K562 (cell line): ENCODE measurements at regions not wholly inside any gene's neighbourhood (a gene's known extent, or its start where the extent isn't known, plus 50 kb on each side); places are given as distances from the start of the nearest gene placed in this dataset.

Experiments
- ATAC-seq: fragments of 200-7000 bp; cut with Tn5 transposase; 3 replicates; pipeline ENCODE4 v1.9.1; 2020; ENCODE audit warnings: moderate library complexity
- BruUV-seq: library from RNA; stranded (reverse); fragments of 400-500 nt; replicated peaks from 2 replicates; lab custom pipeline; 2021; lab: Mats Ljungman, UMichigan
- CTCF ChIA-PET: fragments of 300-600 bp; formaldehyde crosslinking; extraction: SDS; loops from one replicate; lab custom pipeline; 2021; ENCODE audit warnings: low intra/inter-chr PET ratio; lab: Yijun Ruan, JAX
- POLR2A ChIA-PET: fragments of 300-600, 350-650 bp; sonication (Branson Sonifier 250); formaldehyde crosslinking; extraction: SDS; loops from one replicate; lab custom pipeline; 2021; ENCODE audit warnings: antibody characterized with exemption, inconsistent platforms; lab: Yijun Ruan, JAX
- DNase-seq, 4 experiments: peaks; one replicate each; pipeline versions ENCODE4 v3.0.0 to v3.0.0-alpha.2; 2011 to 2018; ENCODE audit warnings: low spot score in 3 of 4, mixed read lengths in 3 of 4; ENCODE audit errors: extremely low read depth in 1 of 4
- FAIRE-seq: peaks from 2 replicates; lab custom pipeline; 2011; peaks lifted over from hg19 to GRCh38; lab: Jason Lieb, UNC
- H2AFZ ChIP-seq: 2 replicates; pipeline ENCODE4 v1.6.0; 2011; ENCODE audit warnings: low read depth, low read length, control low read depth, inconsistent platforms
- H3K27ac ChIP-seq: fragments of 200-600 bp; 3 replicates; pipeline ENCODE4 v1.8.0; 2011; ENCODE audit warnings: low read depth, mild to moderate bottlenecking, control low read depth, inconsistent platforms, low read length, moderate library complexity, mixed read lengths; ENCODE audit errors: extremely low read depth
- H3K27me3 ChIP-seq, 2 experiments: fragments of 300-600 bp in 1 of 2; 2 replicates in 1 of 2; 3 replicates in 1 of 2; pipeline versions ENCODE4 v1.6.0 to v1.8.0; 2011; ENCODE audit warnings: inconsistent platforms in 2 of 2, low read length in 2 of 2, mild to moderate bottlenecking in 1 of 2, mixed read lengths in 1 of 2, moderate library complexity in 1 of 2; ENCODE audit not compliant: control insufficient read depth in 2 of 2, insufficient read depth in 2 of 2
- H3K36me3 ChIP-seq: fragments of 300-600 bp; 3 replicates; pipeline ENCODE4 v1.8.0; 2011; ENCODE audit warnings: mild to moderate bottlenecking, low read length, inconsistent platforms; ENCODE audit not compliant: control insufficient read depth, insufficient read depth
- H3K4me1 ChIP-seq, 2 experiments: fragments of 200-600 bp in 1 of 2; replicated peaks in 1 of 2; 2 replicates in 1 of 2; 3 replicates in 1 of 2; pipeline versions ENCODE4 v1.5.1 to v1.8.0; 2011; ENCODE audit warnings: inconsistent platforms in 2 of 2, low read length in 2 of 2, mild to moderate bottlenecking in 1 of 2, mixed read lengths in 1 of 2, moderate library complexity in 1 of 2; ENCODE audit not compliant: control insufficient read depth in 2 of 2, insufficient read depth in 2 of 2
- H3K4me2 ChIP-seq: 2 replicates; pipeline ENCODE4 v1.6.1; 2011; ENCODE audit warnings: low read length, control low read depth, inconsistent platforms, mixed read lengths; ENCODE audit not compliant: insufficient read depth
- H3K4me3 ChIP-seq: fragments of 200-600 bp; sonication (generic), shearing (Covaris generic); 2 replicates; pipeline ENCODE4 v1.5.1; 2016; ENCODE audit warnings: control low read depth, inconsistent platforms
- H3K79me2 ChIP-seq: fragments of 200-600 bp; 3 replicates; pipeline ENCODE4 v1.8.0; 2011; ENCODE audit warnings: low read length, inconsistent platforms; ENCODE audit not compliant: control insufficient read depth, insufficient read depth
- H3K9ac ChIP-seq, 2 experiments: 2 replicates each; pipeline versions ENCODE4 v1.6.0 to v1.6.1; 2011; ENCODE audit warnings: low read depth in 2 of 2, low read length in 2 of 2, control low read depth in 1 of 2, inconsistent platforms in 1 of 2, mild to moderate bottlenecking in 1 of 2, mixed read lengths in 1 of 2; ENCODE audit not compliant: insufficient read depth in 1 of 2
- H3K9me1 ChIP-seq: one replicate; pipeline ENCODE4 v1.6.0; 2011; ENCODE audit warnings: inconsistent platforms, mild to moderate bottlenecking, low read length, moderate library complexity; ENCODE audit not compliant: control insufficient read depth, insufficient read depth
- H3K9me3 ChIP-seq: replicated peaks from 2 replicates; pipeline ENCODE4 v1.5.1; 2011; ENCODE audit warnings: low read depth, low read length, inconsistent platforms; ENCODE audit not compliant: control insufficient read depth, insufficient read depth
- H4K20me1 ChIP-seq: replicated peaks from 2 replicates; pipeline ENCODE4 v1.6.1; 2011; ENCODE audit warnings: low read length, inconsistent platforms, mixed read lengths; ENCODE audit not compliant: control insufficient read depth, insufficient read depth
- GTF2F1 ChIP-seq: IDR thresholded peaks from 2 replicates; pipeline ENCODE4 v1.6.1; 2011; ENCODE audit warnings: low read depth, low read length, improper control_type of control experiment
- POLR2B ChIP-seq: fragments of 450-650 bp; IDR thresholded peaks from 2 replicates; pipeline ENCODE4 v1.6.1; 2018; ENCODE audit warnings: low read depth; ENCODE audit not compliant: partially characterized antibody
- RAD51 ChIP-seq: fragments of 450-650 bp; IDR thresholded peaks from 2 replicates; pipeline ENCODE4 v1.7.1; 2016; ENCODE audit warnings: low read depth, mild to moderate bottlenecking, borderline replicate concordance
- RBM25 ChIP-seq: fragments of 200-400 bp; formaldehyde crosslinking; IDR thresholded peaks from 2 replicates; pipeline ENCODE4 v1.6.1; 2018; ENCODE audit warnings: low read length, low read depth, moderate library complexity; ENCODE audit not compliant: severe bottlenecking
- SRSF7 ChIP-seq: fragments of 200-400 bp; formaldehyde crosslinking; optimal IDR thresholded peaks from 2 replicates; pipeline ENCODE3; 2017; ENCODE audit warnings: mild to moderate bottlenecking, low read depth, low read length
- TBL1XR1 ChIP-seq, 2 experiments: IDR thresholded peaks; 2 replicates each; pipeline ENCODE4 v1.6.1; 2012; ENCODE audit warnings: improper control_type of control experiment in 2 of 2, low read length in 2 of 2, mild to moderate bottlenecking in 1 of 2
- WGBS: fragments of 100-300 bp; shearing (Covaris generic); methylation state at CpG from one replicate; pipeline ENCODE4 v1.1.6; 2016; ENCODE audit warnings: low coverage, mixed read lengths; ENCODE audit not compliant: insufficient coverage; ENCODE audit errors: missing lambda C conversion rate; 5-methylcytosine and 5-hydroxymethylcytosine counted together
- in situ Hi-C: fragments of 300-500 bp; cut with MboI; formaldehyde crosslinking; loops from 4 replicates; pipeline ENCODE4 v1.15.0; 2018; ENCODE audit warnings: inconsistent platforms, mixed read lengths
- intact Hi-C: fragments of 100-400 bp; cut with micrococcal nuclease; formaldehyde crosslinking; loops from 2 replicates; pipeline ENCODE4 v1.14.2; 2022
- TF ChIP-seq, protein P1 (sequence below): sonication (generic); formaldehyde crosslinking; IDR thresholded peaks from 2 replicates; pipeline ENCODE4 v1.8.1; 2023; ENCODE audit warnings: mild to moderate bottlenecking, missing genetic modification reagents, moderate library complexity

DNA sequence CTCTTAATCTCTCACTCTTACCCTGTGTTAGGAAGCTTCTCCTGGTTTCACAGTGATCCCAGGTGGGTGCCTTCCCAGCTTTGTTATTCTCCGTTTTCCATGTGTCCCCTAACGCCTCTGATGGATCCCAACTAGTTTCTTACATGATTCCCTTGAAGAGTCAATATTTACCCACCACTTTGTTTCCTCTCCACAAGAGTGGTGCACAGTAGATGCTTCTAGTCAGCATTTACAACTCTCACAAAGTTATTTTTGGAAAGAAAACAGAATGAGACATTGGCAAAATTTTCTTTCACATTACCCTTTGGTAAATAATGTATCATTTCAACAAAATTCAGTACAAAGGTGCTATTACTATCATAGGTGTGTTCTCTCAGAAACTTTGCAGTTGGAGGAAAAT, 1611.1 kb upstream of the ZEB2 start:
- no TSS peak for BruUV-seq
- Histone ChIP-seq H3K27me3 (no peaks in the 10 kb centered on the region), H3K9me3 (no peaks in the 10 kb centered on the region), H3K4me1 (no peaks in the 10 kb centered on the region), H3K36me3 (no peaks in the 10 kb centered on the region), H3K4me2 (no peak overlapping the region), H4K20me1 (no peaks in the 10 kb centered on the region), H3K9me1 (no peaks in the 10 kb centered on the region), H3K79me2 (no peaks in the 10 kb centered on the region), H2AFZ (no peak overlapping the region), H3K9ac (no peak overlapping the region), H3K4me3 (no peak overlapping the region), H3K27ac (no peak overlapping the region)
- TF ChIP-seq, protein P1, sequence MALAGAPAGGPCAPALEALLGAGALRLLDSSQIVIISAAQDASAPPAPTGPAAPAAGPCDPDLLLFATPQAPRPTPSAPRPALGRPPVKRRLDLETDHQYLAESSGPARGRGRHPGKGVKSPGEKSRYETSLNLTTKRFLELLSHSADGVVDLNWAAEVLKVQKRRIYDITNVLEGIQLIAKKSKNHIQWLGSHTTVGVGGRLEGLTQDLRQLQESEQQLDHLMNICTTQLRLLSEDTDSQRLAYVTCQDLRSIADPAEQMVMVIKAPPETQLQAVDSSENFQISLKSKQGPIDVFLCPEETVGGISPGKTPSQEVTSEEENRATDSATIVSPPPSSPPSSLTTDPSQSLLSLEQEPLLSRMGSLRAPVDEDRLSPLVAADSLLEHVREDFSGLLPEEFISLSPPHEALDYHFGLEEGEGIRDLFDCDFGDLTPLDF (CRISPR knock-in tag), result no peak
- TF ChIP-seq TBL1XR1 (IDR thresholded peaks at IDR 0.05; ENCODE audit: low read length in 2 of 2) (no peak), SRSF7 (no peak), POLR2B (no peak), GTF2F1 (no peak), RBM25 (no peak), RAD51 (no peak)
- CTCF ChIA-PET, result no interaction called here
- ATAC-seq (no peak), DNase-seq (no peak), FAIRE-seq (no peak)
- POLR2A ChIA-PET, result no interaction called here
- intact Hi-C loops, result no loop called here
- WGBS, result 0% methylated on average over 2 of the region's 2 CpGs
- in situ Hi-C loops, result no loop called here
